HG03521 (cell line): ENCODE measurements at regions not wholly inside any gene's neighbourhood (a gene's known extent, or its start where the extent isn't known, plus 50 kb on each side); places are given as distances from the start of the nearest gene placed in this dataset.
"Not testable (repeated sequence)": the region's sequence is repeated elsewhere in the genome, so short reads cannot be mapped to it uniquely, and the experiment has no call there.

ENCODE experiments used
- ATAC-seq: cut with Tn5 transposase; IDR thresholded peaks from one replicate; pipeline ENCODE4 v1.9.1; 2021; ENCODE audit warnings: mild to moderate bottlenecking, moderate library complexity; ENCODE audit not compliant: unreplicated experiment

DNA sequence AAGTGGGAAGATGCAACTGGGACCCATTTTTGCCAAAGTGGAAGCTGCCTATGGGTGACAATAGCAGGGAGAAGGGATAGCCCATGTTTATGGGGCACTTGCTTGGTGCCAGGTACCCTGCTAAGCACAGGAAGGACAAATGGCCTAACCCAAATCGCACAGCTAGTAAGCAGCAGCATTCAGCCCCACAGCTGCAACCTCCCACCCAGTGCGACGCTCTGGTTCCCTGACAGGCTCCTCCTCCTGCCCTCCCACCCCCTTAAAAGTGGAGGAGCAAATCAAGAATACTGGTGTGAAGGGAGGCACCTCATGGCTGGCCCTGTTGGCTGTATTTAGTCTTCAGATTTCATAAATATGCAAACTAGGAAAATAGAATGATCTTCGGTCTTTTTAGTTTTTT, 76.2 kb downstream of the RIN2 start:
- no peak for ATAC-seq

DNA sequence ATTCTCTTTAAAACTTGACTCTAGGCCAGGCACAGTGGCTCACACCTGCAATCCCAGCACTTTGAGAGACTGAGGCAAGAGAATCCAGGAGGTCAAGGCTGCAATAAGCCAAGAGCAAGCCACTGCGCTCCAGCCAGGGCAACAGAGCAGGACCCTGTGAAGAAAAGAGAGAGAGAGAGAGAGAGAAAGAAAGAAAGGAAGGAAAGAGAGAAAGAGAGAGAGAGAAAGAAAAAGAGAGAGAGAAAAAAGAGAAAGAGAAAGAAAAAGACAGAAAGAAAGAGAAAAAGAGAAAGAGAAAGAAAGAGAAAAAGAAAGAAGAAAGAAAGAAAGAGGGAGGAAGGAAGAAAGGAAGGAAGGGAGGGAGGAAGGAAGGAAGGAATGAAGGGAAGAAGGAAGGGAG, 76.7 kb downstream of the RIN2 start:
- ATAC-seq, result no peak

DNA sequence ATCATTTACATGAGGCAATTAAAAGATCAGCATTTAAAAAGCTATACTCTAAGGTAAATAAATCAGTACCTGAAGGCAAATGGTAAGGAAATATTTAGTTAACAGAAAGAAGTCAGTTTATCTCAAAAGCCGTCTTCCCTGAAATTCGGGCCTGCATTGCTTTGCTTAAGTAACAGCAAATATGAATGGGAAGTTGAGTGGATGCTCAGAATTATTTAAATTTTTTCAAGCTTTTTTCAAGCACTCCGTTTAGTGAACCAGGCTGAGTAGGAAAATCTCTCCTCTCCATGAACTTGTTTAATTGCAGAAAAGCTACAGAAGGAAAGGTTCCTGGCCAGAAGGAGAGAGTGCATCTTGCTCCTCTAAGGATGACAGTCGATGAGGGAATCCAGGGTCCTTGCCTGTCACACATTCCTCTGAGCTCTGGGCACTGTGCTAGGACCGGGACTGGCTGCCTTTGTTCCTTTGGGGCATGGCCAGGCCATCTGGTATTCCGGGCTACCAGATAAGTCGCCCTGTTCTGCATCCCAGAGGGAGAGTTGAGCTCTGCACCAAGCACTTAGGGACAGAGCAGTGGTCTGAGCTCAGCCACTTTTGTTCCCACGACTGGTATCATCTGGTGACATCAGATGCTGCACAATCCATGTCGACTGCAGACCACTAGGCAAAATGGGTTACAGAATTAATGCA, 77.6 kb downstream of the RIN2 start:
- no peak for ATAC-seq

DNA sequence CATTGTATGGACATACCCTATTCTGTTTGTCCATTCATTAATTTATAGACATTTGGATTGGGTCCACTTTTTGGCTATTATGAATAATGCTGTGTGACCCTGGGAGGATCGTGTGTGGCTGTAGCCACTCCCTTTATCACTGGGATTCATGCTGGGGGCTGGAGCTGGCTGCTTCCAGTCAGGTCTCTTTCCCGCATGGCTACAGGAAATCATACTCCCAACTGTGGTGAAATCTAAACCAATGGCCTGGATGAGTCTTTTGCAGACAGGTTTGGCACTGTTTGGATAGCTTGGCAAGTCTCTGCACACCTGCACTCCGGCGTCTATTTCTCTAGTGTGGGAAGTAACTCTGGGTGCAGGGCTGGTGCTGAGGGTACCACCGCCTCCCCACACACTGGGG, 80.4 kb downstream of the RIN2 start:
- ATAC-seq, result no peak

DNA sequence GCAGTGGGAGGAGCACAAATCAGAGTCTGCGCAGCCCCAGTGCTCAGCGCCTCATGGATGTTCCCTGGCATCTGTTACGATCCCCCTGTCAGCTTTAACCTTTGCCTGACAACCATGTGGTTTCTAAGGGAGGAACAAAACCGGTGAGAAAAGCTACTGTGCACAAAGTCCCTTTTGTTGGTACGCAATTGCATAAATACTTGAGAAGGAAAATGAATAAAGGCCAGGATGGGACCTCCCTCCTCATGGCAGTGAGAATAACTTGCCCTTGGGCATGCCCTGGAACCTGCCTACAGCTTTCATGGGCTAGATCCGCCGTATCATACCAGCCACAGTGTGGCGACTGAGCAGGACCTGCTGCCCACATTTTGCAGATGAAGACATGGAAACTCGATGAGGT, 81.0 kb downstream of the RIN2 start:
- ATAC-seq, result no peak

DNA sequence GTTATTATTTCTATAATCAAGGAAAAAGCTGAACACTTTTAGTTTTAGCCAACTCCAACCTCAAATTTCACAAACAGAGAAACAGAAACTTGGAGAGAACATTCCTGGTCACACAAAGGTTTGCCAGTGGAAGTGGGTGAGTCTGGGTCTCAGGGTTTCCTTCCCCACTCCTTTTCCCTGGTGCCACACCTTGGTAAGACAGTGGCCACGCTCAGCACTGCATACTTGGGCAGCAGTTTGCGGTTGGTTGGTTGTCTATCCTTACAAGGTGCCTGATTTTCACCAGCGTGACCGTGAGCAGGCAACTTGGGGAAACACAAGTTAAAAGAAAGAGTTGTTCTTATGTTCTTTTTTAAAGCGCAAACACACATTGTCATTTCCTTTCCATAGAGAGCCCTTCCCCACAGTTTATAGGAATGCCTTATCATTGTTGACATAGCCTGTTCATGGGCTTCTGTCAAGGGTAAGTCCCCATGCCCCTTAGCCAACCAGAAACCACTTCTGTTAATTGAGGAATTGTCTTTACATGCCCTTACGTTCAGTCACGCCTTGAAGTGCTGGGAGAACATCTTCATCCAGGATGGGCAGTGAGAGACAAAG, 82.2 kb downstream of the RIN2 start:
- ATAC-seq, result no peak

DNA sequence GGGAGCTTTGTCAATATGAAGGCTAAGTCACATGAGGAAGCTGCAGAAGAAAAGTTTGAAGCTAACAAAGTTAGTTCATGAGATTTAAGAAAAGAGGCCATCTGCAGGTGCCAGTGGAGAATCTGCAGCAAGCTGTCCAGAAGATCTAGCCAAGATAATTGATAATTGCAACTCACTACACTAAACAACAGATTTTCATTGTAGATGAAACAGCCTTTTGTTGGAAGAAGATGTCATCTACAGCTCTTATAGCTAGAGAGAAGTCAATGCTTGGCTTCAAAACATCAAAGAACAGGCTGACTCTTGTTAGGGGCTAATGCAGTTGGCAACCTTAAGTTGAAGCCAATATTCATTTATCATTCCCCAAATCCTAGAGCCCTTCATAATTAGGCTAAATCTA, 83.7 kb downstream of the RIN2 start:
- no peak for ATAC-seq

DNA sequence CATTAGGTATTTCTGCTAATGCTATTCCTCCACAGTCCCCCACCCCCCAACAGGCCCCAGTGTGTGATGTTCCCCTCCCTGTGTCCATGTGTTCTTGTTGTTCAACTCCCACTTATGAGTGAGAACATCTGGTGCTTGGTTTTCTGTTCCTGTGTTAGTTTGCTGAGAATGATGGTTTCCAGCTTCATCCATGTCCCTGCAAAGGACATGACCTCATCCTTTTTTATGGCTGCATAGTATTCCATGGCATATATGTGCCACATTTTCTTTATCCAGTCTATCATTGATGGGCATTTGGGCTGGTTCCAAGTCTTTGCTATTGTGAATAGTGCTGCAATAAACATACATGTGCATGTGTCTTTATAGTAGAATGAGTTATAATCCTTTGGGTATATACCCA, 86.8 kb downstream of the RIN2 start:
- not testable (repeated sequence) for ATAC-seq

DNA sequence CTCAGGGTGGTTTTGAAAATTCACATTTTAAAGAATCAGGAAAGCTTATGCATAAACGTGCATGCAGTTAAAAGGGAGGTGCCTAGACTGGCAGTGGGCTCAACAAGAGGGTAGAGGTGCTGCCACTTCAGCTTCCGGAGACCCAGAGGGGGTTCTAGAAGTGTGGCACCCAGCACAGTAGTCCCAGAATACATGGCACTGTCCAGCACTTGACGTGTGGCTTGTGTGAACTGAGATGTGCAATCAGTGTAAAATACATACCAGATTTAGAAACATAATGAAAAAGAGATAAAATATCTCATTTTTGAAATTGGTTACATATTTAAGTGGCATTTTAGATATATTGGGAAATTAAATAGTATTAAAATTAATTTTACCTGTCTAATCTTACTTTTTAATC, 89.3 kb downstream of the RIN2 start:
- ATAC-seq, result no peak

DNA sequence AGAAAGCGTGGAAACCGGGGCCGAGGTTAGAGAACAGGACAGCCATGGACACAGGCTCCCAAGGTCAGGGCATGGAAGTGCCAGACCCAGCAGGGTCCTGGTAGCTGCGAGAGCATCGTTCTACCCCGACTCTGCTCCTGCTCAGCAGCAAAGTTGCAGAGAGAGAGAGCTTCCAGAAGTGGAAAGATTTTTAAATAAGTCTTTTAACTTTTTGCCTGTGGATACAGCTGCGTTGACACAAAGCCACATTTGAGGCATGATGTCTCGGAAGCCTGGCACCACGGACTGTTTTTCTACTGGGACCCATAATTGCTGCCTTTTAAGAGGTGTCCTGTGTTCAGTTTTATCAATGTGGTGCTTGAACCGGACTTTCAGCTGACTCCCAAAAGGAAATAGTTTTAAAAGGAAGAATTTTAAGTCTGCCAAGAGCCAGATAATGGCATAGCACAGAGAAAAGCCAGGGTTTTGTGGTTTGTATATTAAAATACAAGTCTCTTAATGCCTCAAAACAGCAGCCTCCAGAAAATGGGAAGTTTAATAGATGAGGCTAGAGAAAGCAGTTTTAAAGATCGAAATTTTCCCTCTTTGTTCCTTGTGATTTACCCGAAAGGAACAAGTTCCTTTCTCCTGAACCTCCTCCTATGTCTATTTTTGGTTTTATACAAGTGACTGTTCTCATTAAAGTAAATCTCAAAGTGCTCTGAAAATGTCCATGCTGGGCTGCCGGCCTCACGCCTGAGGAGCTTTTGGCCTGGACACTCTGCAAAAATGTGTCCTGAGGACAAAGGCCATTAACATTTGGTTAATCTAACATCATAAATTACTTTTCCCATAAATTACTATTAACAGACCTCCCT, 91.5 kb downstream of the RIN2 start:
- no peak for ATAC-seq

DNA sequence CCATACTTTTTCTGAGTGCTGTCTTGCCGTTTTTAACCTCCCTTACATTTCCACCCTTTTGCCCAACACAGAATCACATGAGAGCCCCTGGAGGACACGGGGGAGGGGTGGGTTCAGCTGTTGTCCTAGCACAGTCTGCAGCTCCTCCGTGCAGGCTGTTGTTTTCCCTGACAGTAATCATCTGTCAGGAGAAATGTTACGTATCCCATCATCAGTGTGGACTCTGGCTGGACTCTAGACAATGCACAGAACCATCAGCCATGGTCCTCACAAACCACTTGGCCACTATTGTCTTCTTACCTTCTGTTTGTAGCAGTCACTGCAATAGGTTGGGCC, 92.1 kb downstream of the RIN2 start:
- ATAC-seq, result no peak

DNA sequence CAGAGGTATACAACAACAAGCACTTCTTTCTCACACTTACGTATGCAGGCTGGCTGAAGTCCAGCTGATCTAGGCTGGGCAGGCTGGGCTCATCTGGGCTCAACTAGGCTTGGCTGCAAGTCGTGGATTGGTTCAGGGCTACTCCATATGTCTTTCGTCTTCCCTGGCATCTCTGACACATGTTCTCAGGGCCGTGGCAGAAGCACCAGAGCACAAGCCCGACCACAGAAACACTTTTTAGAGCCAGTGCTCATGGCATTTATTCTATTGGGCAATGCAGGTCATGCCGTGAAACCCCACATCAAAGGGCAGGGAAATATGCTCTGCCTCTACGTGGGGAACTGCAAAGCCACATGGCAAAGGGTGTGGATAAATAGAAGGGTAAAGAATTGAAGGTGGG, 93.8 kb downstream of the RIN2 start:
- ATAC-seq, result no peak

DNA sequence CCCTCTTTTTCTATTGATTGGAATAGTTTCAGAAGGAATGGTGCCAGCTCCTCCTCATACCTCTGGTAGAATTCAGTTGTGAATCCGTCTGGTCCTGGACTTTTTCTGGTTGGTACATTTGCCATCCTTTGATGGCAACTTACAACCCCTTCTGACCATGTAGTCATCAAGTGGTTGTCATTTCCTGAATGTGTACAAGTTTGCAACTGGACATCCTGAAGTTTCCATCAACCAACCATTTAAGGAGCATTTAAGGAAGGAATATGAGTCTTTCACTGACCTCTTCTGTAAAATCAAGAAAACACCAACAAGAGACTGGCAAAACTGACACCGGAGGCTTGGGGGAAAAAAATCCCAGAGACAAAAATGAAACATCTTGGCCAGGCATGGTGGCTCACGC, 97.4 kb downstream of the RIN2 start:
- ATAC-seq, result no peak

DNA sequence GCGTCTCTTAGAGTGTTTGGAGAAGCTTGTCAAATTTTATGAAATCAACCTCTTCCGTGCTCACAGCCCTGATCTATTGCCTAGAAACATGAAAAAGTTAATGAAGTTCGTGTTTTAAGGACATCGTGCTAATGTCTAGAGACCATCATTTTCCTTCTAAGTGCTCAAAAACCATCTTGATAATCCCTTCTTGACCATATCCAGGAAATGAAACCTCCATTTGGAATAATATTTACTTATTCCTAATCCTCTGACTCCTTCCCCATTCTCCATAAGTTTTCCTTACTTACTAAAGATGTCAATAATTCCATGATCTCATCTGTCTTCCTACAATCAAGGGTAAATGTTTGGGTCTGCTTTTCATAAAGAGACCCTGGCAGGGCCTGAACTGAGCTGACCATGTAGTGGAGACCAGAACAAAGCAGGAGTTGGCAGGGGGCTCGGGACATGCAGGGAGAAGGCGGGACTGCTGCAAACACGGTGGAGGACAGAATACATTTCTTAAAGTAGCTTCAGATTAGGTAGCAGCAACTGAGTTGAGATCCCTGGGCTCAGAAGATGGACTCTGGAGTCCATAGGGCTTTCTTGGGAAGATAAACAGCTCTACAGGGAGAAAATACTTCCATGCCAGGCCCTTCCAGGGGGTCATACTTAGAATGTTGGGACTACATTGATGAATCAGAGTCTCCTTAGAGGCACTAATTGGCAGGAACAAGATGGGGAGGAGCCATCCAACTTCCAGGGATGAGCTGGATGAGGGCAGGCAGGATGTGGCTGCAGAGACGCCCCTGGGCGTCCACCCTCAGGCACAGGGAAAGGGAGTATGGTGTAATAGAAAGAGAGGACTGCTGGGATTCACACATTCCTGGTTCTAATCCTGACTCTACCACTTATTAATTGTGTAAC, 100.7 kb downstream of the RIN2 start:
- ATAC-seq, result no peak

DNA sequence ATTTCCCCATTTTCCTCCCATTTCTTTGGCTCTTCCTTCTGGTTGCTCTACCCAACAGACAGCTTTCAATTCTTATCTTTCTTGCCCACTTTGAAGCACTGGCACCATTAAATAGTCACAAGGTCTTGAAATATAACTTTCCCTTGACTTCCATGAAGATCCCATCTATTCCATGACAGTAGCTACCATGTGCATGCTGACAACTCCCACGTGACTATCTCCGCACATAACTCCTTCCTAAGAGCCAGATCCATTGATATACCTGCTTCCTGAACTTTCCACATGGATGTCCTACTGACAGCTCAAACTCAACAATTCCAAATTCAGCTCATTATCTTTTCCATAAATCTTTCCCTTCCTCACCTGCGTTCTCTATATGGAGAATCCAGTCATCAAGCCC, 101.4 kb downstream of the RIN2 start:
- ATAC-seq, result no peak

DNA sequence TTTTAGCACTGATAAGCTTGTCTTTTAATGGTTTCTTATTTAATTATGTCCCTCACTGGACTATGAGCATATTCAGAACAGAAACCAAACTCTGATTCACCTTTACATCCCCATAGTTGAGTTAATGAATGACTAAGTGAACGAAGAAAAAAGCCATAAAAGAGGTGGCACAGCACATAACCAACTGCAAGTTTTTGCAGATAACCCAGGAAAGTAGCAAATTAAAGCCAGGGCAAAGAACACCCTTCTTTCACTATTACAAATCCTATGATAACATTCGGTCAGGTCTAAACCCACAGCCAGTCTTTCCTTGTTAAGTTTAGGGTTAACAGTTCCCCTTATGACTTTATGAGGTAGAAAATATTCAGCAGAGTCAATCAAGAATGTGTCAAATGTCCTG, 102.7 kb downstream of the RIN2 start:
- ATAC-seq, result no peak

DNA sequence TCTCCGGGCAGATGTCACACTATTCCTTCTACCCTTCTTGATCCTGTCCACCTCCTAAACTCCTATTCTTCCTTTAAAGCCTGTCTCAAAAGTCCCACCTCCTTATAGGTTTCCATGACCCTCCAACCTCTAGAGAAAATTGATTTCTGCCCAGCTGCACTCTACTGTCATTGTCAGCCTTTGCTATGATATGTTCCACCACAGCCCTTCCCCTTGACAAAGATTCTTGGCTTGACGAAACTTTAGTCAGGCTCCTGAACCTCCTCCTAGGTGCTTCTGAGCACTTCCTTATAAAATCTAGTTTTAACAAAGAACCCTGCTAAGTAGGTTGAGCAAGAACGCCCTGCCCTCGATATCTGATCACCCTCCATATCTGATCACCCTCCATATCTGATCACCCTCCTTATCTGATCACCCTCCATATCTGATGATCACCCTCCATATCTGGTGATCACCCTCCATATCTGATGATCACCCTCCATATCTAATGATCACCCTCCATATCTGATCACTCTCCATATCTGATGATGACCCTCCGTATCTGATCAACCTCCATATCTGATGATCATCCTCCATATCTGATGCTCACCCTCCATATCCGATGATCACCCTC, 103.2 kb downstream of the RIN2 start:
- ATAC-seq, result no peak

DNA sequence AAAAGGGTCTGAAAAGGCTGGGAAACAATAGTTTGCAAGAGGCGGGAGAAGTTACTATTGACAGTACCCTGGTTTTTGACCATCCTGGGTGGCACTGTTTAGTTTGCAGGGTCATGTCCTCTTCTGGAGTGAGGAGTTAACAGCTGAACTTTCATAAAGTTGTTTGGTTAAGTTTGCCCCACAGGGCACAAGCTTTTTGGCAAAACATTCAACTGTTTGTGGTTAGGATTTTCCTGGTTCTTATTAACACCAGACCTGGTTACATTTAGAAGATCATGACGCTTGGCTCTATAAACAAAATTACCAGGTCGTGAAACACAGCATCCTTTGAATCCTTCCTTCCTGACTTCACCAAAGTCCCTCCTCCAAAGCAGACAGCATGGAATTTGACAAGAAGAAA, 106.1 kb downstream of the RIN2 start:
- ATAC-seq, result no peak

DNA sequence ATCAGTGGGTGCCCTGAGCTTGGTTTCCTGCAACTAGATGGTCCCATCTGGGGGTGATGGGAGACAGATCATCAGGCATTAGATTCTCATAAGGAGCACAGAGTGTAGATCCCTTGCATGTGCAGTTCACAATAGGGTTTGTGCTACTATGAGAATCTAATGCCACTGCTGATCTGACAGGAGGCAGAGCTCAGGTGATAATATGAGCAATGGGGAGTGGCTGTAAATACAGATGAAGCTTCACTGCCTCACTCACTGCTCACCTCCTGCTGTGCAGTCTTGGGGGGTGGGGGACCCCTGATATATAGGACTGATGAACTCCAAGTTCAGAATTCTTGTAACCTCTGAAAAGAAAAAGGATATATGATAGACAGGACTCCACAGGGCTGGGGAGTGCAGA, 108.0 kb downstream of the RIN2 start:
- ATAC-seq, result no peak

DNA sequence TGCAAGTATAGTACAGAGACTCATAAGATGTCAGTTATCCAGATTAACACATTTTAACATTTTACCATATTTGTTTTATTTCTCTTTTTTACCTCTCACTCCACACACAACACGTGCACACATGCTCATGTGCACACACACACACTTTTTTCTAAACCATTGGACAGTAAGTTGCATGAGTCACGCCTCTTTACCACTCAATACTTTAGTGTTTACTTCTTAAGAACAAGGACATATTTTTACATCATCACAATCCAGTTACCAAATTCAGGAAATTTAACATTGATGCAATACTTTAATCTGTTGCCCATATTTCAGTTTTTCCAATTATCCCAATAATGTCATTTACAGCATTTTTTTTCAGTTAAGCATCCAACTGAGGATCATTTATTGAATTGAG, 109.0 kb downstream of the RIN2 start:
- ATAC-seq, result no peak

DNA sequence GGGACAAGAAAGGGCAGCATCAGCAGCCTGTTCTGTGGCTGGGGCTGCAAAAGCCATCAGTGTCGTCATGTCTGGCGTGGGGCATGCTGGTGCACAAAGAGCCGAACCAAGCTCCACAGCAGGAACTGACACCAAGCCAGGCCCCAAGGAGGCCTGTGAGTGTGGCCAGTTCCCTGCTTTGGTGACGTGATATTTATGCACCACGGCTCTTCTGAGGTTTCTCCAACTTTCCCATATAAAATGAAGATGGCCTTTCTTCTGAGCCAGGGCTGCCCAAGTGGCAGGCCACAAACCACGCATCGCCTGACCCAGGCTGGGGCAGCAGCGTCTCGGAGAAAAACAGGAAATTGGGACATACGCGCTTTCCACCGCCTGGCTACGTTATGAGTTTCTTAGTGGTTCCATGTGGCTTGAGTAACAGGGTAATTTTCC, 109.9 kb downstream of the RIN2 start:
- no peak for ATAC-seq
